Lower leg skin (tissue), 3 donors: ENCODE measurements at regions not wholly inside any gene's neighbourhood (a gene's known extent, or its start where the extent isn't known, plus 50 kb on each side); places are given as distances from the start of the nearest gene placed in this dataset.

Source experiments
- POLR2A ChIP-seq, 2 donors: fragments of 450-650 bp; IDR thresholded peaks; one replicate each; pipeline ENCODE4 v1.6.1; 2016 to 2017; ENCODE audit warnings: antibody characterized with exemption in 2 of 2, mild to moderate bottlenecking in 1 of 2, moderate library complexity in 1 of 2
- TF ChIP-seq, protein P1 (sequence below), 3 donors: fragments of 450-650 bp; IDR thresholded peaks; one replicate each; pipeline ENCODE4 v1.5.1; 2016; ENCODE audit warnings: antibody characterized with exemption in 3 of 3, mild to moderate bottlenecking in 3 of 3, moderate library complexity in 2 of 3

DNA sequence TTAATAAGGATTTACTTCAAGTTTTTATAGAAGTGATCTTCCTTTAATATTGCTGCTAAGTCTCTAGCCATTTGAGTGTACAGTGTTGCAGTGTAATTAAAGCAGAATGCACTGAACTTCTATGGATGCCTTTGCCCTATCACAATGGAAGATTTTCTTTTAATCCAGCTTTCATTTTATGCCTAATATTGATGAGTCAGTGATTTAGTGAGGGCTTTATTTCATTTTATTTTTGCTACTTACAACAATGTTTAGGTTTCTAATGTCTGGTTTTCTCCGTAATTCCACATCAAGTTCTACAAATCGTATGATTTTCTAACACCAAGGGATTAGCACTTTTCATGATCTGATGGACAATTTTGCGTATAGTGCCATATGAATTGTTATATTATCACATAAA lies 504.1 kb downstream of the PCDH11X start:
- TF ChIP-seq, protein P1, sequence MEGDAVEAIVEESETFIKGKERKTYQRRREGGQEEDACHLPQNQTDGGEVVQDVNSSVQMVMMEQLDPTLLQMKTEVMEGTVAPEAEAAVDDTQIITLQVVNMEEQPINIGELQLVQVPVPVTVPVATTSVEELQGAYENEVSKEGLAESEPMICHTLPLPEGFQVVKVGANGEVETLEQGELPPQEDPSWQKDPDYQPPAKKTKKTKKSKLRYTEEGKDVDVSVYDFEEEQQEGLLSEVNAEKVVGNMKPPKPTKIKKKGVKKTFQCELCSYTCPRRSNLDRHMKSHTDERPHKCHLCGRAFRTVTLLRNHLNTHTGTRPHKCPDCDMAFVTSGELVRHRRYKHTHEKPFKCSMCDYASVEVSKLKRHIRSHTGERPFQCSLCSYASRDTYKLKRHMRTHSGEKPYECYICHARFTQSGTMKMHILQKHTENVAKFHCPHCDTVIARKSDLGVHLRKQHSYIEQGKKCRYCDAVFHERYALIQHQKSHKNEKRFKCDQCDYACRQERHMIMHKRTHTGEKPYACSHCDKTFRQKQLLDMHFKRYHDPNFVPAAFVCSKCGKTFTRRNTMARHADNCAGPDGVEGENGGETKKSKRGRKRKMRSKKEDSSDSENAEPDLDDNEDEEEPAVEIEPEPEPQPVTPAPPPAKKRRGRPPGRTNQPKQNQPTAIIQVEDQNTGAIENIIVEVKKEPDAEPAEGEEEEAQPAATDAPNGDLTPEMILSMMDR (IDR thresholded peaks at IDR 0.05) = no peak
- no peak for TF ChIP-seq POLR2A (IDR thresholded peaks at IDR 0.05)
